Right atrium auricular region (tissue), 2 donors: ENCODE measurements at regions not wholly inside any gene's neighbourhood (a gene's known extent, or its start where the extent isn't known, plus 50 kb on each side); places are given as distances from the start of the nearest gene placed in this dataset.

Source experiments
- DNase-seq: peaks from one replicate; pipeline ENCODE4 v3.0.0-alpha.2; 2019; ENCODE audit warnings: low spot score
- H3K27ac ChIP-seq, 2 donors: fragments of 200-600 bp; sonication (generic); 1 replicate in 1 of 2; 2 replicates in 1 of 2; pipeline ENCODE4 v1.5.1; 2016 to 2019
- H3K27me3 ChIP-seq, 2 donors: fragments of 200-600 bp; sonication (generic); one replicate each; pipeline versions ENCODE4 v1.5.1 to v1.6.0; 2017 to 2019
- H3K36me3 ChIP-seq: fragments of 200-600 bp; sonication (generic); one replicate; pipeline ENCODE4 v1.5.1; 2016
- H3K4me1 ChIP-seq, 2 donors: fragments of 200-600 bp; sonication (generic); one replicate each; pipeline versions ENCODE4 v1.5.1 to v1.6.0; 2017 to 2019
- H3K4me3 ChIP-seq, 2 donors: fragments of 200-600 bp; sonication (generic); 1 replicate in 1 of 2; 2 replicates in 1 of 2; pipeline ENCODE4 v1.5.1; 2017 to 2019; ENCODE audit warnings: mild to moderate bottlenecking in 1 of 2, moderate library complexity in 1 of 2
- H3K9me3 ChIP-seq, 2 donors: fragments of 200-600 bp; sonication (generic); one replicate each; pipeline ENCODE4 v1.5.1; 2019
- TF ChIP-seq, protein P1 (sequence below), 2 donors: fragments of 200-600 bp; sonication (generic); IDR thresholded peaks; one replicate each; pipeline ENCODE4 v1.5.1; 2019; ENCODE audit warnings: antibody characterized with exemption in 2 of 2

DNA sequence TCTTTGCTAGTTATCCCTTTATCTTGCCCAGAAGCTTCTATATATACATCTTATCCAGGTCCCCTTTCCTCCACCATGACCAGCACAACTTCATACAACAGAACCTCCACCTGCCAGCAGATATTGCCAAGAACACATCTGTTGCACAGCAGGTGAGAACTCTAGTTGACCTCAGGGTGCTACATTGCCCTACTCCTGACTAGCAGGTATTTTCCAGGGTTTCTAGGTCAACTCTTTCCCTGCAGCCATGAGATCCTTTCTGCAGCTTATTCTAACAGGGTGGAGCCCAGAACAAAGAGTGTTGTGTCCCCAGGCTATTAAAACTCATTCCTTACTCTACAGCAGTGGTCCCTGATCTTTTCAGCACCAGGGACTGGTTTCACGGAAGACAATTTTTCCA lies 319.5 kb downstream of the PRDM2 start:
- Histone ChIP-seq H3K36me3 (no peaks in the 10 kb centered on the region), H3K9me3 (no peaks in the 10 kb centered on the region), H3K4me1 (no peaks in the 10 kb centered on the region), H3K27ac (no peak overlapping the region), H3K4me3 (no peak overlapping the region), H3K27me3 (no peaks in the 10 kb centered on the region)
- DNase-seq: no peak
- TF ChIP-seq, protein P1, sequence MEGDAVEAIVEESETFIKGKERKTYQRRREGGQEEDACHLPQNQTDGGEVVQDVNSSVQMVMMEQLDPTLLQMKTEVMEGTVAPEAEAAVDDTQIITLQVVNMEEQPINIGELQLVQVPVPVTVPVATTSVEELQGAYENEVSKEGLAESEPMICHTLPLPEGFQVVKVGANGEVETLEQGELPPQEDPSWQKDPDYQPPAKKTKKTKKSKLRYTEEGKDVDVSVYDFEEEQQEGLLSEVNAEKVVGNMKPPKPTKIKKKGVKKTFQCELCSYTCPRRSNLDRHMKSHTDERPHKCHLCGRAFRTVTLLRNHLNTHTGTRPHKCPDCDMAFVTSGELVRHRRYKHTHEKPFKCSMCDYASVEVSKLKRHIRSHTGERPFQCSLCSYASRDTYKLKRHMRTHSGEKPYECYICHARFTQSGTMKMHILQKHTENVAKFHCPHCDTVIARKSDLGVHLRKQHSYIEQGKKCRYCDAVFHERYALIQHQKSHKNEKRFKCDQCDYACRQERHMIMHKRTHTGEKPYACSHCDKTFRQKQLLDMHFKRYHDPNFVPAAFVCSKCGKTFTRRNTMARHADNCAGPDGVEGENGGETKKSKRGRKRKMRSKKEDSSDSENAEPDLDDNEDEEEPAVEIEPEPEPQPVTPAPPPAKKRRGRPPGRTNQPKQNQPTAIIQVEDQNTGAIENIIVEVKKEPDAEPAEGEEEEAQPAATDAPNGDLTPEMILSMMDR (IDR thresholded peaks at IDR 0.05): no peak

DNA sequence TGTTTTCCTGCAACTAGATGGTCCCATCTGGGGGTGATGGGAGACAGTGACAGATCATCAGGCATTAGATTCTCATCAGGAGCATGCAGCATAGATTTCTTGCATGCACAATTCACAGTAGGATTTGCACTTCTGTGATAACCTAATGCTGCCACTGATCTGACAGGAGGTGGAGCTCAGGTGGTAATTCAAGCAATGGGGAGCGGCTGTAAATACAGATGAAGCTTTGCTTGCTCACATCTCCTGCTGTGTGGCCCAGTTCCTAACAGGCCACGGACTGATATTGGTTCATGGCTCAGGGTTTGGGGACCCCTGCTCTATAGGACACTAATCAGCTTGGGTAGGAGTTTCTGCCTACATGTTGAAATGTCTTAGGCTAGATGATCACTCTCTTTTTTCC lies 320.0 kb downstream of the PRDM2 start:
- Histone ChIP-seq H3K4me3 (no peak overlapping the region), H3K36me3 (no peaks in the 10 kb centered on the region)

DNA sequence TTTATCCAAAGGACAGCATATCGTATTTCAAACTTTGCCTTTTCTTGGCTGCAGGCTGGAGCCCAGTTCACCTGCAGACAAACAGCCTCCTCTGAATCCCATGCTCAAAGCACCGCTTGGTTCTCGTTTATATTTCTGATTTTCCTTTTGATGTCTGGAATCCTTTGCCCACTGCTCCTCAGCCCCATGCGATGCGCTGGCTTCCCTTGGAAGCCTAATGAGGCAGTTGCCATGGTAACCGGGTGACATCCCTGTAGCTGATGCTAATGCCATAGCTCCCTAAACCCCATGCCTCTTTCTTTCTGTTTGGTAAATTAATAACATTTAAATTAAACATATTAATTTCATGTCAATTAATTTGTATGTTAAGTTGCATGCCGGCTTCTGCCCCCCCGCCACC lies 327.1 kb downstream of the PRDM2 start:
- no peaks in the 10 kb centered on the region for H3K36me3 ChIP-seq
- H3K27me3 ChIP-seq: no peaks in the 10 kb centered on the region
- no peak overlapping the region for H3K27ac ChIP-seq
- no peak for DNase-seq
- no peak overlapping the region for H3K4me3 ChIP-seq
- H3K4me1 ChIP-seq: no peaks in the 10 kb centered on the region
- TF ChIP-seq, protein P1 (IDR thresholded peaks at IDR 0.05): no peak
- no peaks in the 10 kb centered on the region for H3K9me3 ChIP-seq

More for the DNA sequence above, 320.0 kb downstream of the PRDM2 start:
- H3K4me1 ChIP-seq: no peaks in the 10 kb centered on the region
- H3K27ac ChIP-seq: no peak overlapping the region
- DNase-seq: no peak
- TF ChIP-seq, protein P1 (IDR thresholded peaks at IDR 0.05): no peak
- no peaks in the 10 kb centered on the region for H3K9me3 ChIP-seq
- no peaks in the 10 kb centered on the region for H3K27me3 ChIP-seq

DNA sequence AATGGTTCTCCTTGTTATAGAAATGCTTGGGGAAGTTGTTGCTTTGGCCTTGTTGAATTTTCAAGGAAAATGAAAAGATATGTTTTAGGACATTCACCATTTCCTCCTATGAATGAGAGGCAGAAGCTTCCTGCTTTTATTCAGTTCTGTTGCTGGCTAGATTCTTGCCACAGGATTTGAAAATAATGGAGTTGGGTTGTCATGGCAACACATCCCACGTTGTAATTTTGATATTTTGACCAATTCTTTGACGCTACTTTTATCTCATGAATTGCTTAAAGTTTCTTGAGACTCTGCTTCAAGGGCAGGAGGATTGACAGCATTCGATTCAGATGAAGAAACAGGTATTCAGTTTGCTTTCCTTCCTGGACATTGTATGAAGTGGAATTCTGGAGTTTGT lies 331.5 kb downstream of the PRDM2 start:
- DNase-seq: no peak
- Histone ChIP-seq H3K27ac (no peak overlapping the region), H3K4me3 (no peak overlapping the region), H3K27me3 (no peaks in the 10 kb centered on the region), H3K9me3 (no peaks in the 10 kb centered on the region), H3K4me1 (no peaks in the 10 kb centered on the region), H3K36me3 (no peaks in the 10 kb centered on the region)
- TF ChIP-seq, protein P1 (IDR thresholded peaks at IDR 0.05): no peak

DNA sequence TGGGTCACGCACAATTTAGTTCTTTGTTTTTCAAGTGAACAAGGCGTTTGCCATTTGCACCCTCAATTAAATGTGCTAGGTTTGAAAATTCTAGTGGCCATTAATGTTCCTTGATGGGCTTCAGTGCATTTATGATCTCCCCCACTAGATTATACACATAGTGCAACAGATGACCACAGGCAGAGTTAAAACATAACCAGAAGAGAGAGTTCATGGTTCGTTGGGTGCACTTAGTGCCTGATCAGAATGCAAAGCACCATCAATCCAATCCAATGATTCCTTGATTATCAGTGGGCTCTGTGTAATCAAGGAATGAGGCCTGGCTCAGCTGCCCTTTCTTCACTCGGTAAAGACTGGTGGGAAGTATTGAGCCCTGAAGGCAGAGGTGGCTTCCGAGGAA lies 334.5 kb downstream of the PRDM2 start:
- no peaks in the 10 kb centered on the region for H3K36me3 ChIP-seq
- DNase-seq: no peak
- TF ChIP-seq, protein P1 (IDR thresholded peaks at IDR 0.05): no peak
- H3K27me3 ChIP-seq: no peaks in the 10 kb centered on the region
- no peaks in the 10 kb centered on the region for H3K4me1 ChIP-seq
- H3K9me3 ChIP-seq: no peaks in the 10 kb centered on the region
- H3K27ac ChIP-seq: no peak overlapping the region
- H3K4me3 ChIP-seq: no peak overlapping the region

DNA sequence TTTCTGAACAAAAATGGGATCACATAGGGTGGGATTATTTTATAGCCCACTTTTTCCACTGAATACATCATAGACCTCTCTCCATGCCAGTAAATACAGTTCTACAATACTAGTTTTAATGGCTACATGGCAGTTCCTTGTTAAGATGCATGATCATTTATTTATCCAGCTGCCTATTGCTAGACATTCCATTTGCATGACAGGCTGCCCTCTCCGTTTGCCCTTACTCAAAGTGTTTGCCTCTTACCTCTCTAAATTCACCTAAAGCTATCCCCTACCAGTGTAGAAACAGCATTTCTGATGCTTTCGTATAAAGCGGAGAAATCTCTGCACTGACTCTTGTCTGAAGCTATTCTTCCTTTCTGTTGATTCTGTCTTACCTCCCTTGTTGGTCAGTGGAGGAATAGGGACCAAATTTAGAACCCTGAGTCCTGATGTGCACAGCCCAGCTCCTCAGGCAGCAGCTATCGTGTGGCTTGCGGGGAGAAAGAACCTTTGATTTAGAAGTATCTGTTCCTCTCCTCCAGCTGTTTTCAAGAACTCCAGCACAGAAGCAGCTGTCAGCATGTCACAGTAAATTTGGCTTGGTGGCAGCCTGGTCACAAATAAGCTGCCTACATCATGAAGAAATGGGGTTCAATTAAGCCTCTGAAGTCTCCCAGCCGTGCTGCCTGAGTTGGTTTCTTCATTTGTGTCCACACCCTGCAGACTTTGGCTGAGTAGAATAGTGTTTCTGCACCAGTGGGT lies 337.3 kb downstream of the PRDM2 start:
- H3K27ac ChIP-seq: no peak overlapping the region
- H3K4me3 ChIP-seq: no peak overlapping the region
- peaks cover 0 to 16% of the 10 kb centered on the region in 2 donors for H3K9me3 ChIP-seq
- H3K36me3 ChIP-seq: no peaks in the 10 kb centered on the region
- TF ChIP-seq, protein P1 (IDR thresholded peaks at IDR 0.05): no peak
- H3K4me1 ChIP-seq: no peaks in the 10 kb centered on the region
- DNase-seq: no peak
- H3K27me3 ChIP-seq: no peaks in the 10 kb centered on the region
